Astrocyte (in vitro differentiated cells and primary cell): ENCODE measurements at regions not wholly inside any gene's neighbourhood (a gene's known extent, or its start where the extent isn't known, plus 50 kb on each side); places are given as distances from the start of the nearest gene placed in this dataset.

ENCODE experiments used
- DNase-seq: peaks from one replicate; pipeline ENCODE4 v3.0.0-alpha.2; 2010; ENCODE audit warnings: low read depth
- FAIRE-seq: peaks from 2 replicates; lab custom pipeline; 2011; peaks lifted over from hg19 to GRCh38; lab: Jason Lieb, UNC
- H2AFZ ChIP-seq: 2 replicates; pipeline ENCODE4 v1.6.0; 2012; ENCODE audit warnings: low read depth, low read length, inconsistent platforms
- H3K27ac ChIP-seq: 2 replicates; pipeline ENCODE4 v1.5.1; 2011; ENCODE audit warnings: low read depth, low read length, inconsistent platforms
- H3K27me3 ChIP-seq: 2 replicates; pipeline ENCODE4 v1.6.0; 2011; ENCODE audit warnings: low read length, inconsistent platforms; ENCODE audit not compliant: insufficient read depth
- H3K36me3 ChIP-seq: 2 replicates; pipeline ENCODE4 v1.5.1; 2011; ENCODE audit warnings: low read length, inconsistent platforms; ENCODE audit not compliant: insufficient read depth
- H3K4me1 ChIP-seq: 2 replicates; pipeline ENCODE4 v1.5.1; 2011; ENCODE audit warnings: low read length, inconsistent platforms; ENCODE audit not compliant: insufficient read depth
- H3K4me2 ChIP-seq: 2 replicates; pipeline ENCODE4 v1.6.0; 2012; ENCODE audit warnings: low read length, inconsistent platforms
- H3K4me3 ChIP-seq: 2 replicates; pipeline ENCODE4 v1.5.1; 2011; ENCODE audit warnings: low read depth, mild to moderate bottlenecking, low read length, inconsistent platforms; ENCODE audit not compliant: insufficient read depth
- H3K79me2 ChIP-seq: 2 replicates; pipeline ENCODE4 v1.6.0; 2012; ENCODE audit warnings: mild to moderate bottlenecking, low read length, inconsistent platforms; ENCODE audit not compliant: insufficient read depth
- H3K9ac ChIP-seq: 2 replicates; pipeline ENCODE4 v1.6.0; 2012; ENCODE audit warnings: mild to moderate bottlenecking, low read length, inconsistent platforms
- H3K9me3 ChIP-seq: 2 replicates; pipeline ENCODE4 v1.5.1; 2012; ENCODE audit warnings: low read depth, mild to moderate bottlenecking, low read length, inconsistent platforms; ENCODE audit not compliant: insufficient read depth
- H4K20me1 ChIP-seq: 2 replicates; pipeline ENCODE4 v1.6.0; 2012; ENCODE audit warnings: low read length, inconsistent platforms; ENCODE audit not compliant: insufficient read depth
- H3K27ac Mint-ChIP-seq: one replicate; pipeline ENCODE4 v1.8.0; 2021; ENCODE audit warnings: mild to moderate bottlenecking, mixed read lengths; ENCODE audit not compliant: unreplicated experiment
- H3K27me3 Mint-ChIP-seq: one replicate; pipeline ENCODE4 v1.8.0; 2021; ENCODE audit warnings: low read depth, mixed read lengths; ENCODE audit not compliant: unreplicated experiment
- H3K36me3 Mint-ChIP-seq: one replicate; pipeline ENCODE4 v1.8.0; 2021; ENCODE audit warnings: low read depth, mixed read lengths; ENCODE audit not compliant: unreplicated experiment
- H3K4me1 Mint-ChIP-seq: one replicate; pipeline ENCODE4 v1.8.0; 2021; ENCODE audit warnings: low read depth, mixed read lengths; ENCODE audit not compliant: unreplicated experiment
- H3K4me3 Mint-ChIP-seq: one replicate; pipeline ENCODE4 v1.8.0; 2021; ENCODE audit warnings: mild to moderate bottlenecking, moderate library complexity, mixed read lengths; ENCODE audit not compliant: unreplicated experiment
- H3K9me3 Mint-ChIP-seq: one replicate; pipeline ENCODE4 v1.8.0; 2021; ENCODE audit warnings: mild to moderate bottlenecking, mixed read lengths; ENCODE audit not compliant: unreplicated experiment
- CTCF ChIP-seq: IDR thresholded peaks from 2 replicates; pipeline ENCODE4 v1.5.1; 2011; ENCODE audit warnings: low read depth, mild to moderate bottlenecking, inconsistent platforms, low read length, moderate library complexity; ENCODE audit not compliant: insufficient read depth
- EZH2 ChIP-seq: IDR thresholded peaks from 2 replicates; pipeline ENCODE4 v1.6.1; 2012; ENCODE audit warnings: mild to moderate bottlenecking, low read length, inconsistent platforms; ENCODE audit not compliant: insufficient read depth

GRCh38 chr9:135199489-135199888 lies 112.0 kb downstream of the OLFM1 start:
- Histone ChIP-seq H3K4me1 (no peaks in the 10 kb centered on the region), H3K79me2 (no peaks in the 10 kb centered on the region), H4K20me1 (no peaks in the 10 kb centered on the region), H3K4me3 (no peak overlapping the region), H3K27me3 (no peaks in the 10 kb centered on the region), H3K36me3 (no peaks in the 10 kb centered on the region), H2AFZ (no peak overlapping the region), H3K9me3 (peaks cover 3% of the 10 kb centered on the region), H3K27ac (no peak overlapping the region), H3K9ac (no peak overlapping the region), H3K4me2 (no peak overlapping the region)
- Mint-ChIP-seq H3K9me3 (peaks cover 7% of the 10 kb centered on the region), H3K27me3 (peaks cover 58% of the 10 kb centered on the region), H3K4me1 (no peaks in the 10 kb centered on the region), H3K27ac (no peak overlapping the region), H3K36me3 (no peaks in the 10 kb centered on the region), H3K4me3 (no peak overlapping the region)
- no peak for TF ChIP-seq CTCF
- no peak for TF ChIP-seq EZH2
- DNase-seq (no peak), FAIRE-seq (no peak)

GRCh38 chr9:135201711-135202110 lies 114.2 kb downstream of the OLFM1 start:
- Histone ChIP-seq H2AFZ (no peak overlapping the region), H3K4me1 (no peaks in the 10 kb centered on the region), H3K4me2 (no peak overlapping the region), H4K20me1 (no peaks in the 10 kb centered on the region), H3K79me2 (no peaks in the 10 kb centered on the region), H3K4me3 (no peak overlapping the region), H3K9me3 (no peaks in the 10 kb centered on the region), H3K9ac (no peak overlapping the region), H3K36me3 (no peaks in the 10 kb centered on the region), H3K27me3 (no peaks in the 10 kb centered on the region), H3K27ac (no peak overlapping the region)
- H3K9me3 Mint-ChIP-seq = peaks cover 6% of the 10 kb centered on the region
- TF ChIP-seq EZH2 (no peak), CTCF (no peak)
- H3K4me3 Mint-ChIP-seq = no peak overlapping the region
- no peaks in the 10 kb centered on the region for H3K4me1 Mint-ChIP-seq
- DNase-seq (no peak), FAIRE-seq (no peak)
- no peak overlapping the region for H3K27ac Mint-ChIP-seq
- peaks cover 54% of the 10 kb centered on the region for H3K27me3 Mint-ChIP-seq
- no peaks in the 10 kb centered on the region for H3K36me3 Mint-ChIP-seq

- Histone ChIP-seq H3K9me3 (peaks cover under 1% of the 10 kb centered on the region), H3K4me1 (no peaks in the 10 kb centered on the region), H4K20me1 (no peaks in the 10 kb centered on the region), H3K27me3 (no peaks in the 10 kb centered on the region), H3K36me3 (no peaks in the 10 kb centered on the region), H3K9ac (no peak overlapping the region), H3K4me2 (no peak overlapping the region), H3K79me2 (no peaks in the 10 kb centered on the region), H2AFZ (no peak overlapping the region), H3K4me3 (no peak overlapping the region), H3K27ac (no peak overlapping the region)
- no peaks in the 10 kb centered on the region for H3K4me1 Mint-ChIP-seq
- H3K36me3 Mint-ChIP-seq = no peaks in the 10 kb centered on the region
- H3K27me3 Mint-ChIP-seq = peaks cover 42% of the 10 kb centered on the region
- DNase-seq (no peak), FAIRE-seq (no peak)
- no peak overlapping the region for H3K27ac Mint-ChIP-seq
- peaks cover 8% of the 10 kb centered on the region for H3K9me3 Mint-ChIP-seq
- TF ChIP-seq EZH2 (no peak), CTCF (no peak)
- H3K4me3 Mint-ChIP-seq = no peak overlapping the region
These were observed 116.7 kb downstream of the OLFM1 start for GRCh38 chr9:135204177-135204576.
